Stomach (tissue), 4 donors: ENCODE measurements at regions not wholly inside any gene's neighbourhood (a gene's known extent, or its start where the extent isn't known, plus 50 kb on each side); places are given as distances from the start of the nearest gene placed in this dataset.

Experiments used
- POLR2AphosphoS5 ChIP-seq, 3 donors: sonication (generic); formaldehyde crosslinking; IDR thresholded peaks; one replicate each; pipeline ENCODE4 v1.6.1; 2016; ENCODE audit warnings: antibody characterized with exemption in 3 of 3
- TF ChIP-seq, protein P1 (sequence below), 7 experiments: fragments of 450-650 bp in 4 of 7; fragments of 200-600 bp in 3 of 7; sonication (generic) in 3 of 7; IDR thresholded peaks; one replicate each; pipeline ENCODE4 v1.5.1; 2016 to 2019; ENCODE audit warnings: antibody characterized with exemption in 7 of 7, control low read depth in 2 of 7, mild to moderate bottlenecking in 1 of 7

DNA sequence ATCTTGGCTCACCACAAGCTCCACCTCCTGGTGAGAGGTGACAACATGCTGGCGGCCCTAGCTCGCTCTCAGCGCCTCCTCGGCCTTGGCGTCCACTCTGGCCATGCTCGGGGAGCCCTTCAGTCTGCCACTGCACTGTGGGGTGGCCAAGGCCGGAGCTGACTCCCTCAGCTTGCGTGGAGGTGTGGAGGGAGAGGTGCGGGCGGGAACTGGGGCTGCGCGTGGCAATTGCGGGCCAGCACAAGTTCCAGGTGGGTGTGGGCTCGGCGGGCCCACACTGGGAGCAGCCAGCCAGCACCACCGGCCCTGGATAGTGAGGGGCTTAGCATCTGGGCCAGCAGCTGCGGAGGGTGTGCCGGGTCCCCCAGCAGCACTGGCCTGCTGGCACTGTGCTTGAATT is 275.7 kb upstream of the P2RY1 start:
- TF ChIP-seq, protein P1, sequence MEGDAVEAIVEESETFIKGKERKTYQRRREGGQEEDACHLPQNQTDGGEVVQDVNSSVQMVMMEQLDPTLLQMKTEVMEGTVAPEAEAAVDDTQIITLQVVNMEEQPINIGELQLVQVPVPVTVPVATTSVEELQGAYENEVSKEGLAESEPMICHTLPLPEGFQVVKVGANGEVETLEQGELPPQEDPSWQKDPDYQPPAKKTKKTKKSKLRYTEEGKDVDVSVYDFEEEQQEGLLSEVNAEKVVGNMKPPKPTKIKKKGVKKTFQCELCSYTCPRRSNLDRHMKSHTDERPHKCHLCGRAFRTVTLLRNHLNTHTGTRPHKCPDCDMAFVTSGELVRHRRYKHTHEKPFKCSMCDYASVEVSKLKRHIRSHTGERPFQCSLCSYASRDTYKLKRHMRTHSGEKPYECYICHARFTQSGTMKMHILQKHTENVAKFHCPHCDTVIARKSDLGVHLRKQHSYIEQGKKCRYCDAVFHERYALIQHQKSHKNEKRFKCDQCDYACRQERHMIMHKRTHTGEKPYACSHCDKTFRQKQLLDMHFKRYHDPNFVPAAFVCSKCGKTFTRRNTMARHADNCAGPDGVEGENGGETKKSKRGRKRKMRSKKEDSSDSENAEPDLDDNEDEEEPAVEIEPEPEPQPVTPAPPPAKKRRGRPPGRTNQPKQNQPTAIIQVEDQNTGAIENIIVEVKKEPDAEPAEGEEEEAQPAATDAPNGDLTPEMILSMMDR (IDR thresholded peaks at IDR 0.05) = no peak
- TF ChIP-seq POLR2AphosphoS5 (IDR thresholded peaks at IDR 0.05) = no peak
